ENCODE measurements at regions not wholly inside any gene's neighbourhood (a gene's known extent, or its start where the extent isn't known, plus 50 kb on each side); places are given as distances from the start of the nearest gene placed in this dataset.

- TF ChIP-seq CEBPB (IDR thresholded peaks at IDR 0.05), result no peak
- no peak for TF ChIP-seq TAF1 (IDR thresholded peaks at IDR 0.05; ENCODE audit: low read depth)
Observed at GRCh38 chr20:7820897-7821296, 119.4 kb downstream of the HAO1 start.
